Muscle of leg (tissue), 3 donors: ENCODE measurements at regions not wholly inside any gene's neighbourhood (a gene's known extent, or its start where the extent isn't known, plus 50 kb on each side); places are given as distances from the start of the nearest gene placed in this dataset.

Source experiments
- DNase-seq: peaks from one replicate; pipeline ENCODE4 v3.0.0; 2013
- H3K27ac ChIP-seq: one replicate; pipeline ENCODE4 v1.5.1; 2013; ENCODE audit warnings: mild to moderate bottlenecking, low read length, control low read depth
- H3K27me3 ChIP-seq: one replicate; pipeline ENCODE4 v1.6.1; 2013; ENCODE audit warnings: low read length; ENCODE audit not compliant: control insufficient read depth, insufficient read depth
- H3K36me3 ChIP-seq: one replicate; pipeline ENCODE4 v1.6.1; 2013; ENCODE audit warnings: low read length; ENCODE audit not compliant: control insufficient read depth, insufficient read depth
- H3K4me1 ChIP-seq: one replicate; pipeline ENCODE4 v1.6.1; 2013; ENCODE audit warnings: low read length; ENCODE audit not compliant: control insufficient read depth, insufficient read depth
- H3K4me3 ChIP-seq: one replicate; pipeline ENCODE4 v1.5.1; 2013; ENCODE audit warnings: low read length, control low read depth
- H3K9me3 ChIP-seq: replicated peaks from 2 replicates; pipeline ENCODE4 v1.6.1; 2013; ENCODE audit warnings: low read depth, low read length; ENCODE audit not compliant: control insufficient read depth
- WGBS: methylation state at CpG from one replicate; pipeline ENCODE4 v1.1.5; 2013; ENCODE audit warnings: missing lambda C conversion rate; ENCODE audit not compliant: insufficient coverage; 5-methylcytosine and 5-hydroxymethylcytosine counted together

DNA sequence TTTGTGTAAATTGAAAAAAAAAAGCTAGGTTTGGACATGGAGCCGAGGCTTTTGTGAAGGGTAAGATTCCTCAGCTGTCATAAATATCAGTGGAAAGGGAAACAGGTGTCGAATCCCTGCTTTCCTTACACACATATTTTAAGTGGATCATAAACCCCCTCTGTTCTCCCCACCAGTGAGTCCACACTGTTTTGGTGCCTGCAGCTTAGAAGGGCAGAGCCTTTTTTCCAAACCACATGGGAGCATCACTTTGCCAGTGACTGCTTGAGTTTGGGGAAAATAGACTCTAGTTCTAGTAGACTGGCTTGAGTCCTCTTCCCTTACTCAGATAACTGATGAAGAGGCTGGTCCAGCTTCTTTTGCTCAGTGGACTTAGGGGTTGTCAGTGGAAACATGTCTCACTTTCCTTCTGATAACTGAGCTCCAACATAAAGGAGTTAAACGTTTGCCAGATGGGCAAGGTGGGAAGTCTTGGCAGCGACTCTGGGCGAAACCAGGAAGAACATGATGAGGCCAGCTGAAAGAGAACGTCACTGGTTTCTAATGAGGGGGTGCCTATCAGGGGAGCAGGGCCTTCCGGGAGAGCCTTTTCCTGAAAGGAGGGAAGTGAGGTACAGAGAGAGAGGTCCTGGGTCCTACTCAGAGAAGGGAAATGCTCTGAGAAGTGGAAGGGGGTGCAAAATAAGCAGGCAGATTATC lies 168.1 kb upstream of the PARP11 start:
- no peak overlapping the region for H3K4me3 ChIP-seq
- WGBS = 48% methylated on average over 4 of the region's 7 CpGs
- peaks cover 3% of the 10 kb centered on the region for H3K27me3 ChIP-seq
- H3K36me3 ChIP-seq = no peaks in the 10 kb centered on the region
- DNase-seq = peak; percentile 19
- H3K4me1 ChIP-seq = peaks cover 37% of the 10 kb centered on the region
- no peak overlapping the region for H3K27ac ChIP-seq
- no peaks in the 10 kb centered on the region for H3K9me3 ChIP-seq

- Histone ChIP-seq H3K27ac (no peak overlapping the region), H3K36me3 (no peaks in the 10 kb centered on the region), H3K27me3 (peaks cover 2% of the 10 kb centered on the region), H3K4me3 (no peak overlapping the region), H3K9me3 (no peaks in the 10 kb centered on the region), H3K4me1 (peaks cover 41% of the 10 kb centered on the region)
- no peak for DNase-seq
- whole genome bisulfite sequencing = no CpG with 5 or more reads among the region's 2 CpGs
These were observed 166.7 kb upstream of the PARP11 start for GRCh38 chr12:4039931-4040330.

- DNase-seq = peak; percentile 86
- H3K4me3 ChIP-seq = no peak overlapping the region
- no peaks in the 10 kb centered on the region for H3K27me3 ChIP-seq
- peaks cover 50% of the 10 kb centered on the region for H3K4me1 ChIP-seq
- H3K27ac ChIP-seq = peak overlapping the region; percentile 55
- 4% methylated on average over 4 of the region's 4 CpGs for WGBS
- H3K9me3 ChIP-seq = no peaks in the 10 kb centered on the region
- H3K36me3 ChIP-seq = no peaks in the 10 kb centered on the region
These were observed 164.6 kb upstream of the PARP11 start for GRCh38 chr12:4037747-4038312.

GRCh38 chr12:4036671-4037271 lies 163.6 kb upstream of the PARP11 start:
- 93% methylated on average over 2 of the region's 9 CpGs for WGBS

GRCh38 chr12:4034921-4035320 lies 161.7 kb upstream of the PARP11 start:
- Histone ChIP-seq H3K36me3 (no peaks in the 10 kb centered on the region), H3K27ac (peak overlapping the region; percentile 55), H3K27me3 (peaks cover 4% of the 10 kb centered on the region), H3K4me1 (peaks cover 59% of the 10 kb centered on the region), H3K9me3 (no peaks in the 10 kb centered on the region), H3K4me3 (no peak overlapping the region)
- 8% methylated on average over 1 of the region's 2 CpGs for WGBS
- peak; percentile 35 for DNase-seq

More at GRCh38 chr12:4036671-4037271, 163.6 kb upstream of the PARP11 start:
- H3K9me3 ChIP-seq = no peaks in the 10 kb centered on the region
- H3K27me3 ChIP-seq = peaks cover 4% of the 10 kb centered on the region
- DNase-seq = no peak
- H3K4me3 ChIP-seq = no peak overlapping the region
- H3K27ac ChIP-seq = no peak overlapping the region
- H3K4me1 ChIP-seq = peaks cover 55% of the 10 kb centered on the region
- no peaks in the 10 kb centered on the region for H3K36me3 ChIP-seq

GRCh38 chr12:4032924-4033615 lies 159.9 kb upstream of the PARP11 start:
- no CpG with 5 or more reads among the region's 5 CpGs for WGBS
- H3K9me3 ChIP-seq = no peaks in the 10 kb centered on the region
- no peaks in the 10 kb centered on the region for H3K36me3 ChIP-seq
- peaks cover 47% of the 10 kb centered on the region for H3K4me1 ChIP-seq
- no peak overlapping the region for H3K4me3 ChIP-seq
- peaks cover 4% of the 10 kb centered on the region for H3K27me3 ChIP-seq
- no peak for DNase-seq
- no peak overlapping the region for H3K27ac ChIP-seq

- DNase-seq = peak; percentile 63
- WGBS = 58% methylated on average over 14 of the region's 30 CpGs
- peak overlapping the region; percentile 25 for H3K4me3 ChIP-seq
- no peaks in the 10 kb centered on the region for H3K36me3 ChIP-seq
- H3K27ac ChIP-seq = peak overlapping the region; percentile 84
- H3K27me3 ChIP-seq = peaks cover 4% of the 10 kb centered on the region
- H3K4me1 ChIP-seq = peaks cover 49% of the 10 kb centered on the region
- H3K9me3 ChIP-seq = no peaks in the 10 kb centered on the region
These were observed 158.6 kb upstream of the PARP11 start for GRCh38 chr12:4031703-4032291.

GRCh38 chr12:4030929-4031702 lies 157.9 kb upstream of the PARP11 start:
- WGBS = under 1% methylated on average over 63 of the region's 75 CpGs
- no peaks in the 10 kb centered on the region for H3K9me3 ChIP-seq
- peaks cover 4% of the 10 kb centered on the region for H3K27me3 ChIP-seq
- peak overlapping the region; percentile 51 for H3K4me3 ChIP-seq
- H3K4me1 ChIP-seq = peaks cover 52% of the 10 kb centered on the region
- peak; percentile 96 for DNase-seq
- peak overlapping the region; percentile 84 for H3K27ac ChIP-seq
- H3K36me3 ChIP-seq = no peaks in the 10 kb centered on the region

DNA sequence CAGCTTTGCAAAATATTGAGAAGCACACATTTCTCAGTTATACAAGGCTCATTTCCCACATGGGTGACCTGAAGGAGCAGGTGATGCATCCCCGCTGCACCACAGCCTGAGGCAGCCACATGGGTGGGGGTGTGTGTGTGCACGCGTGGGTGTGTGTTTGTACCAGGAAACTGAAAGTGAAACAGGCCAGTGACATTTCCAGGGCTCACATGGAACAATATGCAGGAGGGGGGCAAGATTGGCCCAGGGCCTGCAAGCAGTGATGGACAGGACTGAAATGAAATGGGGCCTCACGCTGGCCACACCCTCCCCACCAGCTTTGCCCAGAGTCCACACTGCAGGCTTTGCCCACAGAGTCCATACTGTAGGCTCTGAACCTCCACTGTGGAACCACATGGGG lies 154.2 kb upstream of the PARP11 start:
- no peaks in the 10 kb centered on the region for H3K36me3 ChIP-seq
- peaks cover 4% of the 10 kb centered on the region for H3K27me3 ChIP-seq
- peaks cover 54% of the 10 kb centered on the region for H3K4me1 ChIP-seq
- H3K27ac ChIP-seq = no peak overlapping the region
- no peak overlapping the region for H3K4me3 ChIP-seq
- 76% methylated on average over 3 of the region's 4 CpGs for whole genome bisulfite sequencing
- no peaks in the 10 kb centered on the region for H3K9me3 ChIP-seq
- no peak for DNase-seq
